Ovary (tissue), 7 donors: ENCODE measurements at regions not wholly inside any gene's neighbourhood (a gene's known extent, or its start where the extent isn't known, plus 50 kb on each side); places are given as distances from the start of the nearest gene placed in this dataset.
"Not testable (repeated sequence)": the region's sequence is repeated elsewhere in the genome, so short reads cannot be mapped to it uniquely, and the experiment has no call there.

ENCODE experiments used
- DNase-seq, 5 donors: peaks; one replicate each; pipeline ENCODE4 v3.0.0-alpha.2; 2019 to 2020
- H3K27ac ChIP-seq, 2 donors: fragments of 200-600 bp; one replicate each; pipeline versions ENCODE4 v1.5.1 to v1.8.0; 2019 to 2022
- H3K27me3 ChIP-seq: fragments of 200-600 bp; one replicate; pipeline ENCODE4 v1.8.0; 2022
- H3K36me3 ChIP-seq: fragments of 200-600 bp; sonication (generic); one replicate; pipeline ENCODE4 v1.5.1; 2019
- H3K4me1 ChIP-seq: one replicate; pipeline ENCODE4 v1.8.1; 2013; ENCODE audit warnings: mild to moderate bottlenecking, moderate library complexity; ENCODE audit not compliant: insufficient read depth
- H3K4me3 ChIP-seq: fragments of 200-600 bp; sonication (generic); one replicate; pipeline ENCODE4 v1.5.1; 2017
- H3K9me3 ChIP-seq, 2 donors: fragments of 200-600 bp in 1 of 2; sonication (generic) in 1 of 2; one replicate each; pipeline versions ENCODE4 v1.5.1 to v1.8.1; 2013 to 2019; ENCODE audit warnings: mild to moderate bottlenecking in 1 of 2, moderate library complexity in 1 of 2
- EP300 ChIP-seq: sonication (generic); formaldehyde crosslinking; IDR thresholded peaks from one replicate; pipeline ENCODE4 v1.6.1; 2017; ENCODE audit warnings: antibody characterized with exemption
- POLR2A ChIP-seq: fragments of 450-650 bp; IDR thresholded peaks from one replicate; pipeline ENCODE4 v1.6.1; 2017; ENCODE audit warnings: antibody characterized with exemption, mild to moderate bottlenecking, moderate library complexity
- WGBS, 3 donors: extraction: QIAGEN DNeasy Blood & Tissue Kit in 1 of 3; methylation state at CpG; one replicate each; pipeline versions ENCODE4 v1.1.5 to v1.1.7; 2013 to 2017; 5-methylcytosine and 5-hydroxymethylcytosine counted together
- intact Hi-C, 4 donors: fragments of 100-400 bp; cut with DNase I; formaldehyde crosslinking; loops; one replicate each; pipeline versions ENCODE4 v1.11.0 to v1.15.1; 2022 to 2023
- TF ChIP-seq, protein P1 (sequence below), 3 donors: fragments of 450-650 bp in 2 of 3; fragments of 200-600 bp in 1 of 3; IDR thresholded peaks; one replicate each; pipeline versions ENCODE4 v1.5.1 to v1.8.0; 2016 to 2022; ENCODE audit warnings: antibody characterized with exemption in 3 of 3, mild to moderate bottlenecking in 1 of 3
- donor health status: DM: no; HTN: no; CAD: no; lungs with moderate emphysema.
- donor health status: DM: no; HTN: no; CAD: no.
- donor health status: Bipolar disorder and iron deficiency.
- donor health status: DM: no; HTN: no; CAD: no.
- donor health status: DM: yes; HTN: yes; CAD: no.

DNA sequence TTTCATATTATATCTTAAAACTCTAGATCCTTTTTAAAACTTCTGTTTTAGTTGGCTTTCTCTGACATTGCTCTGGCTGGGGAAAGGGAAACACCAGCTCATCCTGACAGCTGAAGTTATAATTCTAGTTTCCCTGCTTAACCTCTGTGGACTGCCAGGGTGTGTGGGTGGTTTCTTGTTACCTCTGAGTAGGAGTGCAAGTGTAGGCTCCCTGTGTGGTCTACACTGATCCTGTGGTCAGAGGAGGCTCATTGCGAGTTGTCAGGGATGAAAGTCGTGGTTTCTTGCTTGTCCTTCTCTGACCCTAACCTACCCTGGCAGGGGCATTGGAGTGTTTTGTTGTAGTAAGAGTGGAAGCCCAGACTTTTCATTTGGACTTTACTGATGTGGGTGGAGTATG, 221.0 kb downstream of the UTP18 start:
- DNase-seq = no peak
- Histone ChIP-seq H3K4me1 (no peaks in the 10 kb centered on the region), H3K36me3 (no peaks in the 10 kb centered on the region), H3K27me3 (no peaks in the 10 kb centered on the region), H3K4me3 (no peak overlapping the region), H3K27ac (no peak overlapping the region), H3K9me3 (peaks cover 0 to 3% of the 10 kb centered on the region in 2 donors)
- intact Hi-C loops = no loop called here
- 29 to 60% (median 43%) methylated on average over 2 of the region's 2 CpGs for WGBS, 3 donors
- no peak for TF ChIP-seq EP300
- TF ChIP-seq, protein P1, sequence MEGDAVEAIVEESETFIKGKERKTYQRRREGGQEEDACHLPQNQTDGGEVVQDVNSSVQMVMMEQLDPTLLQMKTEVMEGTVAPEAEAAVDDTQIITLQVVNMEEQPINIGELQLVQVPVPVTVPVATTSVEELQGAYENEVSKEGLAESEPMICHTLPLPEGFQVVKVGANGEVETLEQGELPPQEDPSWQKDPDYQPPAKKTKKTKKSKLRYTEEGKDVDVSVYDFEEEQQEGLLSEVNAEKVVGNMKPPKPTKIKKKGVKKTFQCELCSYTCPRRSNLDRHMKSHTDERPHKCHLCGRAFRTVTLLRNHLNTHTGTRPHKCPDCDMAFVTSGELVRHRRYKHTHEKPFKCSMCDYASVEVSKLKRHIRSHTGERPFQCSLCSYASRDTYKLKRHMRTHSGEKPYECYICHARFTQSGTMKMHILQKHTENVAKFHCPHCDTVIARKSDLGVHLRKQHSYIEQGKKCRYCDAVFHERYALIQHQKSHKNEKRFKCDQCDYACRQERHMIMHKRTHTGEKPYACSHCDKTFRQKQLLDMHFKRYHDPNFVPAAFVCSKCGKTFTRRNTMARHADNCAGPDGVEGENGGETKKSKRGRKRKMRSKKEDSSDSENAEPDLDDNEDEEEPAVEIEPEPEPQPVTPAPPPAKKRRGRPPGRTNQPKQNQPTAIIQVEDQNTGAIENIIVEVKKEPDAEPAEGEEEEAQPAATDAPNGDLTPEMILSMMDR (IDR thresholded peaks at IDR 0.05) = no peak
- TF ChIP-seq POLR2A = no peak

DNA sequence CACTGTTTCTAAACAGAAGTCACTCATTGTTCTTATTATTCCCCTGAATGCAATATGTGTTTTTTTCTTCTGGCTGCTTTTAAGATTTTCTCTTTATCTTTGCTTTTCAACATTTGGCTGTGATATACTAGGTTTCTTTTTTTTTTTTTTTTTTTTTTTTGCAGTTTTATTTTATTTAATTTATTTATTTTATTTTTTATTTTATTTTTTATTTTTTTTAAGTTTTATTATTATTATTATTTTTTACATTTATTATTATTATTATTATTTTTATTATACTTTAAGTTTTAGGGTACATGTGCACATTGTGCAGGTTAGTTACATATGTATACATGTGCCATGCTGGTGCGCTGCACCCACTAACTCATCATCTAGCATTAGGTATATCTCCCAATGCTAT, 221.9 kb downstream of the UTP18 start:
- 93 to 94% methylated on average over 1 of the region's 1 CpG; no CpG with 5 or more reads in 1 of the 3 donors for WGBS, 3 donors

DNA sequence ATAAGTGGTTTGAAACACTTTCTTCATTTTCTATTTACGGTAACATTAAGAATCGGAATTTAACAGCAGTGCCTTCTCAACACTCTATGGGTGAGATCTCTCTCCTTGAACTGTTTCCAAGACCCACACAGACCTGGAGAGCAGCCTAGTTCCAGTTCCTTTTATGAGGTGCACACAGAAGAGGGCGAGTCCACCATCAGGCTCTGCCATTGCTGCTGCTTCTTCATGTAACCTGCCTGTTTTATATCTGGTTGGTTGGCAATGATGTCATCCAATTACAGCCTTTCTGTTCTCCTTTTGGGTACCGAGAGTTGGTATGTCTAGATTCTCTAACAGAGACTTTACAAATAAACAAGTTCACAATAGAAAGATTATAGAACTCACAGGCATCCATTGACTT, 225.7 kb downstream of the UTP18 start:
- TF ChIP-seq, protein P1 (IDR thresholded peaks at IDR 0.05) = no peak
- TF ChIP-seq POLR2A (no peak), EP300 (no peak)

More for the DNA sequence above, 221.9 kb downstream of the UTP18 start:
- H3K27me3 ChIP-seq, DNase-seq, intact Hi-C loops, H3K4me1 ChIP-seq, H3K4me3 ChIP-seq, H3K9me3 ChIP-seq, H3K36me3 ChIP-seq, H3K27ac ChIP-seq: not testable (repeated sequence)

DNA sequence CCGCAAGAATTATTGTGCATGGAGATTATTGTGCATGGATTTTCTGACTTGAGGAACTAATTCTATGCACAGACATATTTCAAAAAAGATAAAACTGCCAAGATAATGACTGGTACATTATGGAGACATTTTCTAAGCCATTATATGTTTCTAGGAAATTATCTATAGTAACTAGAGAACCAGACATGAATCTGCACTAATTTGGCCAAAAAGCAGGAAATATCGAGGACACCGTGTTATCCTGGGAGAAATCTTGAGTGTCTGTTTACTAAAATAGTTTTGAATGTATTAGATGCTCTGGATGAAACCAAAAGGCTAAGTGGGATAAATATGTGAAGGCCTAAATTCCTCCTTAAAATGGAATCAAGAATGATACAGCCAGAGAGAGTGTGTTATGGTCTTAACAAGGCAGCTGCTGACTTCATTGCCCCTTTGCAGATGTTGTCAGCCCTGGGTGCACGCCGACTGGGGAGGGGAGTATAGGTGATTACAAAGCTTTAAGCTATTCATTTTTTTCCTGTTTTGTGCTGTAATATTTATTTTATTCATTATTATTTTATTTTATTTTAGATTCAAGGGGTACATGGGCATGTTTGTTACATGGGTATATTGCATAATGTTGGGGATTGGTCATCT, 226.7 kb downstream of the UTP18 start:
- intact Hi-C loops = no loop called here
- TF ChIP-seq EP300 (no peak), POLR2A (no peak)
- TF ChIP-seq, protein P1 (IDR thresholded peaks at IDR 0.05) = no peak
- WGBS, 3 donors = 68 to 71% (median 71%) methylated on average over 5 of the region's 5 CpGs

More for the DNA sequence above, 225.7 kb downstream of the UTP18 start:
- DNase-seq = peak in 1 of 5 donors; percentile 11
- 12 to 31% (median 14%) methylated on average over 4 of the region's 4 CpGs for WGBS, 3 donors
- no peak overlapping the region for H3K27ac ChIP-seq
- peaks cover 0 to 3% of the 10 kb centered on the region in 2 donors for H3K9me3 ChIP-seq
- intact Hi-C loops = no loop called here
- peaks cover 5% of the 10 kb centered on the region for H3K4me1 ChIP-seq
- H3K27me3 ChIP-seq = no peaks in the 10 kb centered on the region
- no peak overlapping the region for H3K4me3 ChIP-seq
- H3K36me3 ChIP-seq = no peaks in the 10 kb centered on the region

DNA sequence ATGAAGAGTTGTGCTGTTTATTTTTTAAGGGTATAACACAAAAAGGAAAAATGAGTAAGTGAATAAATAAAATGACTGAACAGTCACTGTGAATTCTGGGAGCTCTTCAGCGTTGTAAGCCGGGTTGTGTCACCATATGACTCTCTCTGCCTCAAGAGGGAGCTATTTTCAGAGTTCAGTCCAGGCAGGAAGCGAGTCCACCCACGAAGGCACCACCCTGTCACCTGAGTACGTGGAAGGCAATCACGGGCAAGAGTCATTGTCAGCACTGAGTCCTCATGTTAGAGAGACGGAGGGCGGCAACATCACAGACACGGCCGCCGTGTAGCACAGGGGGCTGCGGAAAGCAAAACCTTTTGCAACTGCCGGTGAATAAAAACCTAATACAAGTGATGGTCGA, 227.6 kb downstream of the UTP18 start:
- whole genome bisulfite sequencing, 3 donors = 82 to 92% (median 87%) methylated on average over 14 of the region's 14 CpGs
- intact Hi-C loops = no loop called here

More for the DNA sequence above, 226.7 kb downstream of the UTP18 start:
- H3K36me3 ChIP-seq = no peaks in the 10 kb centered on the region
- peaks cover 5% of the 10 kb centered on the region for H3K4me1 ChIP-seq
- H3K4me3 ChIP-seq = no peak overlapping the region
- no peak for DNase-seq
- no peaks in the 10 kb centered on the region for H3K9me3 ChIP-seq
- no peak overlapping the region for H3K27ac ChIP-seq
- no peaks in the 10 kb centered on the region for H3K27me3 ChIP-seq

More for the DNA sequence above, 227.6 kb downstream of the UTP18 start:
- DNase-seq = no peak
- TF ChIP-seq, protein P1 (IDR thresholded peaks at IDR 0.05) = no peak
- TF ChIP-seq EP300 = no peak
- TF ChIP-seq POLR2A = no peak
- H3K27me3 ChIP-seq = no peaks in the 10 kb centered on the region
- no peaks in the 10 kb centered on the region for H3K36me3 ChIP-seq
- no peak overlapping the region for H3K4me3 ChIP-seq
- no peak overlapping the region for H3K27ac ChIP-seq
- no peaks in the 10 kb centered on the region for H3K9me3 ChIP-seq
- H3K4me1 ChIP-seq = peaks cover 5% of the 10 kb centered on the region
